Renal cortical epithelial cell (primary cell): ENCODE measurements at regions not wholly inside any gene's neighbourhood (a gene's known extent, or its start where the extent isn't known, plus 50 kb on each side); places are given as distances from the start of the nearest gene placed in this dataset.

Experiments used
- DNase-seq: peaks from one replicate; pipeline ENCODE4 v3.0.0-alpha.2; 2011; ENCODE audit warnings: low read depth

GRCh38 chr7:121450631-121451198 is 54.6 kb upstream of the FAM3C start:
- no peak for DNase-seq

- no peak for DNase-seq
Measured at GRCh38 chr7:121449735-121450240, 53.7 kb upstream of the FAM3C start.

GRCh38 chr7:121449329-121449728 is 53.2 kb upstream of the FAM3C start:
- DNase-seq = peak; percentile 26

GRCh38 chr7:121448429-121448828 is 52.3 kb upstream of the FAM3C start:
- no peak for DNase-seq

- no peak for DNase-seq
Measured at GRCh38 chr7:121447911-121448300, 51.8 kb upstream of the FAM3C start.

GRCh38 chr7:121447243-121447910 is 51.3 kb upstream of the FAM3C start:
- no peak for DNase-seq

- no peak for DNase-seq
Measured at GRCh38 chr7:121446526-121446925, 50.4 kb upstream of the FAM3C start.
